ENCODE measurements at regions not wholly inside any gene's neighbourhood (a gene's known extent, or its start where the extent isn't known, plus 50 kb on each side); places are given as distances from the start of the nearest gene placed in this dataset.

DNA sequence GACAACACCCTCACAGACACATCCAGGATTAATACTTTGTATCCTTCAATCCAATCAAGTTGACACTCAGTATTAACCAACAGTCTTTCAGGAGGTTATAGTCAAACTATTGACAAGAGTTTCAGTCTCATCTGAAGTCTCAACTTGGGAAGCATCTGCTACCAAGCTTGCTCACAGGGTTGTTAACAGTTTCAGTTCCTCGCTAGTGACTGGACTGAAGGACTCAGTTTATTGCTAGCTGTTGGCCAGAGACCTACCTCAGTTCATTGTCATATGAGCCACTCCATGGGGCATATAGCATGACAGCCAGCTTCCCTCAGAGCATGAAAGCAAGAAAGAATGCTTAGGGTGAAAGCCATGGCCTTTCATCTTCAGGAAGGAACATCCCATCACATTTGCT lies 228.6 kb downstream of the EPHA4 start:
- no peak for FAIRE-seq
- no peak for DNase-seq (ENCODE audit: insufficient read length, low spot score)
- TF ChIP-seq, protein P1, sequence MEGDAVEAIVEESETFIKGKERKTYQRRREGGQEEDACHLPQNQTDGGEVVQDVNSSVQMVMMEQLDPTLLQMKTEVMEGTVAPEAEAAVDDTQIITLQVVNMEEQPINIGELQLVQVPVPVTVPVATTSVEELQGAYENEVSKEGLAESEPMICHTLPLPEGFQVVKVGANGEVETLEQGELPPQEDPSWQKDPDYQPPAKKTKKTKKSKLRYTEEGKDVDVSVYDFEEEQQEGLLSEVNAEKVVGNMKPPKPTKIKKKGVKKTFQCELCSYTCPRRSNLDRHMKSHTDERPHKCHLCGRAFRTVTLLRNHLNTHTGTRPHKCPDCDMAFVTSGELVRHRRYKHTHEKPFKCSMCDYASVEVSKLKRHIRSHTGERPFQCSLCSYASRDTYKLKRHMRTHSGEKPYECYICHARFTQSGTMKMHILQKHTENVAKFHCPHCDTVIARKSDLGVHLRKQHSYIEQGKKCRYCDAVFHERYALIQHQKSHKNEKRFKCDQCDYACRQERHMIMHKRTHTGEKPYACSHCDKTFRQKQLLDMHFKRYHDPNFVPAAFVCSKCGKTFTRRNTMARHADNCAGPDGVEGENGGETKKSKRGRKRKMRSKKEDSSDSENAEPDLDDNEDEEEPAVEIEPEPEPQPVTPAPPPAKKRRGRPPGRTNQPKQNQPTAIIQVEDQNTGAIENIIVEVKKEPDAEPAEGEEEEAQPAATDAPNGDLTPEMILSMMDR (IDR thresholded peaks at IDR 0.05; ENCODE audit: insufficient read depth, missing control alignments): no peak

DNA sequence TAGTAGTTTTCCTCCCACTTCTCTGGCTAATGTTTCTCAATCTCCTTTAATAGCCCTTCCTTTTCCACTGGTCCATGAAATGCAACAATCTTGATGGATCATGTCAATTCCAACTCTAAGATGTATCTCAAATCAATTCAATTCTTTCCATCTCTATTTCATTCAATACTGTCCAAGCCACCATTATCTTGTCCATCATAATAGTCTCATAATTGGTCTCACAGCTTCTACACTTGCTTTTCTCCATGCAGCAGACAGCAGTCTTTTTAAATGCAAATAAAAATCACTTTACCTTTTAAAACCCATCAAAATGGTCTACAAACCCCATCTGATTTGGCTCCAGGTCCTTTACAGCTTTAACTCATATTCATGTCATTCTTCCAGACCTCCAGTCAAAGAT lies 226.6 kb downstream of the EPHA4 start:
- TF ChIP-seq, protein P1 (IDR thresholded peaks at IDR 0.05; ENCODE audit: insufficient read depth, missing control alignments): no peak
- no peak for FAIRE-seq
- no peak for DNase-seq (ENCODE audit: insufficient read length, low spot score)

DNA sequence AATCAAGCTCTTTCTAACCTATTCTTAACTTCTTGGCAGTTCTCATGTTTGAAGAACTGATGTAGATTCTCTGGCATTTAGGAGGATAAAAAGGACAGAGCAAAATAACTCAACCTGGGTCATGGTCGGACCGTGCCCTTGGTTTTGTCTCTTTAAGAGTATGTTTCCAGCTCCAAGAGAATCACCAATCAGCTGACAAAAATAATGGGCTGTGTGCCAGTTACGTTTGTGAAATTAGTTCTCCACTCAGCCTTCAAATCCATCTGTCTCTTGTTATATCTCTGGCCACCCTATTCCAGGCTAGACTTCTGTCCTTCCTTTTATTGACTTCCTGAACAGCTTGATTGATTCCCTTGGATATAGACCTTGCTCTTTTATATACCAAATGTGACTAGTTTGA lies 225.7 kb downstream of the EPHA4 start:
- no peak for DNase-seq (ENCODE audit: insufficient read length, low spot score)
- FAIRE-seq: no peak
- TF ChIP-seq, protein P1 (IDR thresholded peaks at IDR 0.05; ENCODE audit: insufficient read depth, missing control alignments): no peak

DNA sequence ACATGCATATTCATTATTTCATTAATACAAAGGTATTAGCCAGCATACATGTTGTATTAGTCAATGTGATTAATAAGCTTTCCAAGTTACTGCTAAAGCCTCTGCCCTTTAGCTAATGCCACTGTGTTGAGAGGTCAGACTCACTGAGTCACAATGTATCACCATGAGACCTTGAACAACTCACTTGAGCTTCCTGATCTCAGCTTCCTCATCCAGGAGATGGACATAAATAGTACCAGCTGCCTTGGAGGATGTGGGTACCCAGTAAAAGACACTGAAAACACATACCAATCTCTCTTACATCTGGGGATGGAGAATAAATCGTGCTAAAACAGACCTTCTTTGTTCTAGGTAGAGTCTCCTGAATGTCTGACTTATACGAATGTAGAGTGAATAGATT lies 224.6 kb downstream of the EPHA4 start:
- no peak for FAIRE-seq
- TF ChIP-seq, protein P1 (IDR thresholded peaks at IDR 0.05; ENCODE audit: insufficient read depth, missing control alignments): no peak
- no peak for DNase-seq (ENCODE audit: insufficient read length, low spot score)

DNA sequence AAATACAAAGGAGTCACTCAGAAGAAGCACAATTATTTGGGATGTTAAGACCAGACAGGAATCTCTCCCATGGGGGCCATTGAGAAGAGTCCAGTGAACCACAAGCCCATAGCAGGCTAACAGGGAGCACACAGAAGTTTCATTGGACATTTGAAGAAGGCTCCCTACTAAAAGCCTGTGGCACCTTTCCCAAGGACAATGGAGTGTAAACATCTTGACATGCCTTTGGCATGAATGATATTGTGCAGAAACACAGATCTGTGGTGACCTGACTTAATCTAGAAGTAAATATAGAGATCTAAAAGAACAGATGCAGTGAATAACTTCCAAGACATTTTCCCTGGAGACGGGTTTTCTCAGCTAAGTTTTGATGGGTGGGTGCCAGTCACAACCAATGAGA lies 221.5 kb downstream of the EPHA4 start:
- TF ChIP-seq, protein P1 (IDR thresholded peaks at IDR 0.05; ENCODE audit: insufficient read depth, missing control alignments): no peak
- DNase-seq (ENCODE audit: insufficient read length, low spot score): no peak
- FAIRE-seq: no peak

DNA sequence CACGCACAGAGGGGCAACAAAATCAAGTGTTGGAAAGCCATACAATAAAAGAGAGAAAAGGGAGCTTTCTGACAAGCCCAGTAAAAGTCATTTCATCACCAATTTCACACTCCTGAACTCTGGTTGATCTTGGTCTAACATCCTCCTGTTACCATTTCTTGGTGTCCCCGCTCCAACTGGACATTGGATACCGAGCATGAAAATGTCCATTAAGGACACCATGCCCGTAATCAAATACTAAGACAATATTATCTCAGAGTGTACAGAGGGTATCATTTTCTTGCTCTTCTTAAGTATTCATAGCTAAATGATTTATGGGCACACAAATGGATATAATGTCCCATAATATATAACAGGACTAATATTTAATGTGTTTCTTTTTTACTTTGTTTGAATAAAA lies 218.9 kb downstream of the EPHA4 start:
- no peak for FAIRE-seq
- TF ChIP-seq, protein P1 (IDR thresholded peaks at IDR 0.05; ENCODE audit: insufficient read depth, missing control alignments): no peak
- DNase-seq (ENCODE audit: insufficient read length, low spot score): no peak

DNA sequence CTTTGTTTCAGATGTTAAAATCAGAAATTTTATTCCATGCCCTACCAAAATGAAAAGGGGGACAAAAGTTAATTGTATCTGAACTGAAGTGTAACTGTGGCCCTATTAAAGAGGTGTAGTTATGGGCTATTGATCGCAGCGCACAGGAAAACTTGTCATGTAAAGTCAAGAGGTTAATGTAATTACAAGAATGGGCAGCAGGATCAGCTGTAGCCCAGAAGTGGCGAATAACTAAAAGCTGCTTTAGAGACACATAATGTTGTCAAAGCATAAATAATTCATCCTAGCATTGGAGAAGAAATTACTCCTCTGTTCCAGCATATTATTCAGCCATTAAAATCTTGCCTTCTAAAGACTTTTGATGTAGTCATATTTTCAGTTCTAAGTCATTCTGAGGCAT lies 211.8 kb downstream of the EPHA4 start:
- no peak for DNase-seq (ENCODE audit: insufficient read length, low spot score)
- TF ChIP-seq, protein P1 (IDR thresholded peaks at IDR 0.05; ENCODE audit: insufficient read depth, missing control alignments): no peak
- FAIRE-seq: no peak
